Aorta (tissue), 5 donors: ENCODE measurements at regions not wholly inside any gene's neighbourhood (a gene's known extent, or its start where the extent isn't known, plus 50 kb on each side); places are given as distances from the start of the nearest gene placed in this dataset.
A peak's percentile ranks its signal among the peaks of the same experiment; 100 is the strongest.

Experiments
- ATAC-seq: fragments of 200-7000 bp; cut with Tn5 transposase; one replicate; pipeline ENCODE4 v1.9.1; 2022; ENCODE audit warnings: moderate library complexity; ENCODE audit not compliant: low FRiP score
- DNase-seq, 2 donors: peaks; one replicate each; pipeline ENCODE4 v3.0.0-alpha.2; 2020
- H3K27ac ChIP-seq, 2 donors: one replicate each; pipeline ENCODE4 v1.5.1; 2013; ENCODE audit warnings: low read length in 2 of 2, mild to moderate bottlenecking in 2 of 2, moderate library complexity in 2 of 2, control low read depth in 1 of 2, inconsistent platforms in 1 of 2, low read depth in 1 of 2
- H3K27me3 ChIP-seq, 2 donors: one replicate each; pipeline ENCODE4 v1.6.1; 2013; ENCODE audit warnings: control low read depth in 1 of 2, low read length in 1 of 2, mild to moderate bottlenecking in 1 of 2, moderate library complexity in 1 of 2; ENCODE audit not compliant: insufficient read depth in 2 of 2, control insufficient read depth in 1 of 2
- H3K36me3 ChIP-seq, 2 donors: one replicate each; pipeline ENCODE4 v1.6.1; 2013; ENCODE audit warnings: control low read depth in 1 of 2, low read length in 1 of 2, mild to moderate bottlenecking in 1 of 2; ENCODE audit not compliant: insufficient read depth in 2 of 2, control insufficient read depth in 1 of 2
- H3K4me1 ChIP-seq, 2 donors: one replicate each; pipeline ENCODE4 v1.6.1; 2013; ENCODE audit warnings: low read length in 2 of 2, control low read depth in 1 of 2, mild to moderate bottlenecking in 1 of 2, moderate library complexity in 1 of 2; ENCODE audit not compliant: insufficient read depth in 2 of 2, control insufficient read depth in 1 of 2
- H3K4me3 ChIP-seq, 2 donors: one replicate each; pipeline ENCODE4 v1.5.1; 2013; ENCODE audit warnings: low read length in 2 of 2, control low read depth in 1 of 2, mild to moderate bottlenecking in 1 of 2
- H3K9me3 ChIP-seq: one replicate; pipeline ENCODE4 v1.6.1; 2013; ENCODE audit warnings: mild to moderate bottlenecking, low read length; ENCODE audit not compliant: control insufficient read depth
- WGBS, 2 donors: extraction: QIAGEN DNeasy Blood & Tissue Kit; methylation state at CpG; one replicate each; pipeline ENCODE4 v1.1.7; 2013; 5-methylcytosine and 5-hydroxymethylcytosine counted together
- intact Hi-C, 2 donors: fragments of 100-400 bp; cut with DNase I; formaldehyde crosslinking; loops; one replicate each; pipeline versions ENCODE4 v1.14.2 to v1.15.0; 2022
- donor health status: healthy with polysubstance abuse.
- donor health status: Bipolar disorder and iron deficiency.
- donor health status: DM: no; HTN: no; CAD: no.
- donor health status: DM: no; HTN: no; CAD: no.
- donor health status: DM: yes; HTN: yes; CAD: no.

DNA sequence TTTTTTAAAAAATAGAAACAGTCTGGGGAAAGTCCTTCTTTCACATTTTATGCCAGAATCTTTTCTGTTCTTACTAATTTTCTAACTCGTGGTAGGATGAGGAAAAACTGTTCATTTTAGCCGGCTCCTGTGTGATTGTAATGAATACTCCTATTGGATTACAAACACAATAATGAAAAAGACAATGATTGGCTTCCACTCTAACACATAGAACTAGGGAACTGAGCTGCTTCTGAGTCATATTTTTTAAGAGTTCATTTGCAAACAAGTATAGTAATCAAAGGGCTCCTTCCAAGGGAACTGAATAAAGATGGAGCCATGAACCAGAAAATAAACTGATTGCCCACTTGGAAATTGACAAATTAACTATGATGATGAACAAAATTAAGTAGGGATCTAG, 265.3 kb upstream of the TCF21 start:
- intact Hi-C loops: no loop called here
- DNase-seq (no peak), ATAC-seq (no peak)
- 36 to 41% methylated on average over 2 of the region's 2 CpGs for WGBS, 2 donors
- Histone ChIP-seq H3K9me3 (no peaks in the 10 kb centered on the region), H3K27ac (no peak overlapping the region), H3K27me3 (no peaks in the 10 kb centered on the region), H3K4me3 (peak overlapping the region in 1 of 2 donors; percentile 26), H3K4me1 (peaks cover 0 to 3% of the 10 kb centered on the region in 2 donors), H3K36me3 (no peaks in the 10 kb centered on the region)

DNA sequence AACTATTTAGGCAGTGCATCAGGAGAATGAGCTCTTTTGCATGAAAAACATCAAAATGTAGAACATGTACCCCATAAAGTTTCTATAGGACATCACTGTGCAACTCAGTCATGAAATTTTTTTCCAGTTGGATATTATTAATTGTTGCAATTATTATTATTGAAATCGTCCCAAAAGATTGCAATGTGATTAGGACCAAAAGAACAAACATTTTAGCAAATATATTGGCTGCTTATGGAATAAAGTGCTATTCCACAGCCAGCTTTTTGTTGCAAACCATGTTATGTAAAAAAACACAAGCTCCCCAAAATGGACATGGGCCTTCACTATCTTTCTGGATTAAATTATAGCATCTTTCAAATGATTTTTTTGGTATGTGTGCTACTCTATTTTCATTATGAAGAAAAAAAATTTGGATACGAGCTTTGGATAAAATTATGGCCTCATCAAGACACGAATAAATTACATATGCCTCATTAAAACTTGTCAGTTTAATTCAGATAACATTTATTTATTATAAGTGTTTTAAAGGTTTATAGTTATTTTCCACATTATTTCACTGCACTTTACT, 262.7 kb upstream of the TCF21 start:
- no peak for DNase-seq
- Histone ChIP-seq H3K36me3 (no peaks in the 10 kb centered on the region), H3K4me1 (peaks cover 0 to 3% of the 10 kb centered on the region in 2 donors), H3K27ac (no peak overlapping the region), H3K9me3 (no peaks in the 10 kb centered on the region), H3K4me3 (no peak overlapping the region), H3K27me3 (no peaks in the 10 kb centered on the region)
- intact Hi-C loops: no loop called here
- WGBS, 2 donors: 83 to 87% methylated on average over 3 of the region's 3 CpGs
- ATAC-seq: no peak

DNA sequence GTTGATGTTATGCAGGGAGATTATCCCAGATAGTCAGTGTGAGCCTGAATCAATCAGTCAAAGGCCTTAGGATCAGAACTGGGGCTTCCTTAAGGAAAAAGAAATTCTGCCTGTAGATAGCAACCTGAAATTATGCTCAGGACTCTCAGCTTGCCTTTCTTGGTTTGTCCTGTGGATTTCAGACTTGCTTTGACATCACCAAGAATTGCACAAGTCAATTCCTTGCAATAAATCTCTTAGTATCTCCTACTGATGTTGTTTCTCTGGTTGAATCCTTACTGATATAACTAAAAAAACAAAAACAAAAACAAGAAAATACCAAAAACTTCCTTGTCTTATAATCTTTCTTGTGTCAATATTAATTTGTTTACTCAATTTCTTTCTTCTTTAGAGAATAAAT, 258.9 kb upstream of the TCF21 start:
- H3K4me3 ChIP-seq: no peak overlapping the region
- no peaks in the 10 kb centered on the region for H3K4me1 ChIP-seq
- intact Hi-C loops: no loop called here
- no peaks in the 10 kb centered on the region for H3K27me3 ChIP-seq
- DNase-seq: no peak
- no peaks in the 10 kb centered on the region for H3K9me3 ChIP-seq
- H3K36me3 ChIP-seq: no peaks in the 10 kb centered on the region
- ATAC-seq: no peak
- no peak overlapping the region for H3K27ac ChIP-seq

DNA sequence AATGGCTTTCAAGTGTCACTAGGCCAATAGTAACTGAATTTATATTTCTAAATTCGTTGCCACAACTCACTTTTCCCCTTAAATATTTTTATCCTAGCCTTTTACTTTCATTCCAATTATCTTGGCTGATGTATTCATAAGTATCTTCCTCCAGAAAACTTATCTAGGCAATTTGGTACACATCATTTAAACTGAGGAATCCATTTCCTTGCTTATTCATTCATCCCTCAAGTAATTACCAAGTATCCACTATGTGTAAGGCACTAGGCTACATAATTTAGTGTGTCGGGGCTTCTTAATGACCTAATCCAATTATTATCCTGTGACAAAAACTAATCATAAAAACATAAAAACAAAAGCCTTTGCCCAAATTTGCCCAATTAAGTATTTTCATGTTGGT, 258.3 kb upstream of the TCF21 start:
- intact Hi-C loops: no loop called here
- Histone ChIP-seq H3K4me1 (no peaks in the 10 kb centered on the region), H3K36me3 (no peaks in the 10 kb centered on the region), H3K4me3 (no peak overlapping the region), H3K27ac (no peak overlapping the region), H3K9me3 (no peaks in the 10 kb centered on the region), H3K27me3 (no peaks in the 10 kb centered on the region)
- no peak for ATAC-seq
- DNase-seq: no peak
- 81 to 88% methylated on average over 2 of the region's 2 CpGs for WGBS, 2 donors

DNA sequence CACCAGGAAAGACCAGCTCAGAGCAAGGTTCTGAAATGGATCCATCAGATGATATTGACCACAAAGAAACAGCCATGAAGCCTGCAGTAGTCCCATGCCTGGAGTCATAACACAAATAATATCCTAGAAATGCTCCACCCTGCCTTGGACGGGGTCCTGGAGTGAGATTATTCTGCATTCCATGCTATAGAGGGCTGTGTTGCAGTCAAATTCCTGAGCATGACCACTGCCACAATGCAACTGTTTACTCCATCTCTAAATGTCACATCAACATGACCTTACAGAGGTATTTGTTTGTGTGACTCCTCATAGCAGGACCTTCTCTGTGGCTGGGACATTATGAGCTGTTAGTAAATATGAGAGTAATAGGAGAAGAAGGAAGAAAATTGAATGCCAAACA, 257.5 kb upstream of the TCF21 start:
- Histone ChIP-seq H3K27me3 (no peaks in the 10 kb centered on the region), H3K4me1 (no peaks in the 10 kb centered on the region), H3K27ac (no peak overlapping the region), H3K36me3 (no peaks in the 10 kb centered on the region), H3K4me3 (no peak overlapping the region), H3K9me3 (no peaks in the 10 kb centered on the region)
- ATAC-seq: no peak
- DNase-seq: no peak
- WGBS, 2 donors: 33 to 44% methylated on average over 1 of the region's 1 CpG
- intact Hi-C loops: no loop called here

DNA sequence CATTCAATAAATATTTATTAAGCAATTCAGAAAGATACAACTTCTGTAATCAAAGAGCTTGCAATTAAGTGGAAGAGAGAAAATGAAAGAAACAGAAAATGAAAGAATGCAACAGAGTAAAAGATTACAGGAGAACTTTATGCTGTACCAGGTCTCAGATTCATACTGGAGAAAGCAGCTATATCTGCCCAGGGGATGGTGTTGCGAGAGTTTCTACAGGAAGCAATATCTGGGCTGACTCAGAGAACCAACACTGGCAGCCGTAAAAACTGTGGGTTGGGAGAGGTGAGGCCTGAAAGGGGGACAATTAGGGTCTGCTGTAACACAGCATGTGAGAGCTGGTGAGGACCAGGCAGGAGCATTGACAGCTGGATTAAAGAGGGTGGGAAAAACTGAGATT, 256.7 kb upstream of the TCF21 start:
- DNase-seq (no peak), ATAC-seq (no peak)
- no peaks in the 10 kb centered on the region for H3K27me3 ChIP-seq
- H3K4me1 ChIP-seq: no peaks in the 10 kb centered on the region
- H3K9me3 ChIP-seq: no peaks in the 10 kb centered on the region
- no peak overlapping the region for H3K27ac ChIP-seq
- H3K36me3 ChIP-seq: no peaks in the 10 kb centered on the region
- WGBS, 2 donors: 71 to 78% methylated on average over 2 of the region's 2 CpGs
- no peak overlapping the region for H3K4me3 ChIP-seq
- intact Hi-C loops: no loop called here

DNA sequence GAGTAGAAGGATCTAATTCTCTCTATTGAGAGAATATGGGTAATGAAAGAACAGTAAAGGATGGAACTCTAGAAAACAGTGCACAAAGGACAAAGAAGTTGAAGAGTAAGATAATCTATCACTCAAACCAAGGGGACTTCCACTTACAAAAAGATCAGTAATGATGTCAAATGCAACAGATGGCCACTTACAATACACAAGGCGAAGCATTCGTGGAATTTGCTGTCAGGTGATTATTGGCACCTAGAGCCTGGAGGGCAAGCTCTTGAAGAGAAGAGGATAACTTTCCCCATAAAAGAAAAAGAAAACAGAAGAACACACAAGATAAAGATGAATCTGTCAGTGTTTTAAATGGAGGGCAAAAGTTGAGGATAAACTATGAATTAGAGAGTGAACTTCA, 256.0 kb upstream of the TCF21 start:
- DNase-seq (no peak), ATAC-seq (no peak)
- H3K27me3 ChIP-seq: no peaks in the 10 kb centered on the region
- no peaks in the 10 kb centered on the region for H3K36me3 ChIP-seq
- H3K9me3 ChIP-seq: no peaks in the 10 kb centered on the region
- no peak overlapping the region for H3K27ac ChIP-seq
- intact Hi-C loops: no loop called here
- no peak overlapping the region for H3K4me3 ChIP-seq
- 90 to 95% methylated on average over 2 of the region's 2 CpGs for WGBS, 2 donors
- H3K4me1 ChIP-seq: no peaks in the 10 kb centered on the region

DNA sequence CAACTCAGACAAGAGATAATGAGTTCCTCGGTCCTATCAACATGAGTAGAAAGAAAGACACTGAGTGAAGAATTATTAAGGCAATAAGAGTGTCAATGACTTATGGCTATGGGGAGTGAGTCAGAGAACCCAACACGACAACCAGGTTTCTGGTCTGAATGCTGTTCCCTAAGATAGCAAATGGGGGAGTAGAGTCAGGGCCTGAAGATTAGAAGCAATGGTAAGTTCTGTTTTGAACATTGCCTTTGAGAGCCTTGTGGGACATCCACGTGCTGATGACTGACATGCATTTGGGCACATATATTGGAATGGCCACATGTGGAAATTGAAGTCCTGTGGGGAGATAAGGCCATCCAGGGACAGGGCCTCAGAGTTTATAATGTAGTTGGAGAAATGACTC, 254.4 kb upstream of the TCF21 start:
- DNase-seq (no peak), ATAC-seq (no peak)
- Histone ChIP-seq H3K9me3 (no peaks in the 10 kb centered on the region), H3K4me3 (no peak overlapping the region), H3K27ac (no peak overlapping the region), H3K4me1 (no peaks in the 10 kb centered on the region), H3K27me3 (no peaks in the 10 kb centered on the region), H3K36me3 (no peaks in the 10 kb centered on the region)
- WGBS, 2 donors: 89 to 94% methylated on average over 3 of the region's 3 CpGs
- intact Hi-C loops: no loop called here

DNA sequence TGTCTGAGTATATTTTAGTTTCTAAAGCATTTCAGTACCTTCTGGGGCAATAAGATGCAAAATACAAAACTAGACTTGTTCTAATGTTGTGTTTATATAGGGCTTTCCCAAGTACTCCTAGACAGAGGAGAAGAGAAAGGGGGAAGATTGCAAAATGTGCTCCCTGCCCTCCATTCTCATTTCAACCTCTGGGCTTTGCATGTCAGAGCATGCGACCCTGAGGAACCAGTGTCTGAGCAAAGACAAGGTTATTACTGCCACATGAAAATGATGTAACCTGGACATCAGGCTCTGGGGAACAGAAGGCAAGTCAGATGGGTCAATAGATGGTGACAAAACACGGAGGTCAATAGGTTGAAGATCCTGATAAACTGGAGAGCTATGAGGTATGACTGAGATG, 253.5 kb upstream of the TCF21 start:
- intact Hi-C loops: no loop called here
- H3K27ac ChIP-seq: no peak overlapping the region
- DNase-seq (no peak), ATAC-seq (no peak)
- no peak overlapping the region for H3K4me3 ChIP-seq
- no peaks in the 10 kb centered on the region for H3K4me1 ChIP-seq
- WGBS, 2 donors: 87 to 88% methylated on average over 2 of the region's 2 CpGs
- H3K9me3 ChIP-seq: no peaks in the 10 kb centered on the region
- H3K27me3 ChIP-seq: no peaks in the 10 kb centered on the region
- H3K36me3 ChIP-seq: no peaks in the 10 kb centered on the region
